IMR-90 (cell line): ENCODE measurements at regions not wholly inside any gene's neighbourhood (a gene's known extent, or its start where the extent isn't known, plus 50 kb on each side); places are given as distances from the start of the nearest gene placed in this dataset.

Experiments
- ATAC-seq: fragments of 200-7000 bp; cut with Tn5 transposase; 2 replicates; pipeline ENCODE4 v1.9.1; 2020; ENCODE audit warnings: low read depth, mild to moderate bottlenecking, moderate library complexity
- BruUV-seq: library from RNA; stranded (reverse); fragments of 400-500 nt; replicated peaks from 2 replicates; lab custom pipeline; 2021; lab: Mats Ljungman, UMichigan
- CTCF ChIA-PET: fragments of 300-600 bp; formaldehyde crosslinking; extraction: SDS; loops from one replicate; lab custom pipeline; 2021; ENCODE audit warnings: antibody characterized with exemption; lab: Yijun Ruan, JAX
- POLR2A ChIA-PET: fragments of 300-600 bp; sonication (Branson Sonifier 250); formaldehyde crosslinking; loops from one replicate; lab custom pipeline; 2022; ENCODE audit warnings: antibody characterized with exemption; ENCODE audit not compliant: unreplicated experiment; lab: Charles Lee
- DNase-seq: peaks from one replicate; pipeline ENCODE4 v3.0.0; 2013
- H2AFZ ChIP-seq: replicated peaks from 2 replicates; pipeline ENCODE3; 2013; ENCODE audit warnings: low read length, mild to moderate bottlenecking; ENCODE audit not compliant: poor library complexity
- H2AK5ac ChIP-seq: 2 replicates; pipeline ENCODE4 v1.6.1; 2013; ENCODE audit warnings: low read depth, low read length, inconsistent platforms
- H2AK9ac ChIP-seq: replicated peaks from 2 replicates; pipeline ENCODE3; 2013; ENCODE audit warnings: mild to moderate bottlenecking, low read depth, low read length, moderate library complexity; ENCODE audit not compliant: poor library complexity
- H2BK120ac ChIP-seq: 2 replicates; pipeline ENCODE4 v1.6.1; 2013; ENCODE audit warnings: low read depth, low read length, inconsistent platforms
- H2BK15ac ChIP-seq: 3 replicates; pipeline ENCODE4 v1.6.1; 2013; ENCODE audit warnings: low read depth, low read length, inconsistent platforms
- H2BK20ac ChIP-seq: 2 replicates; pipeline ENCODE4 v1.6.1; 2013; ENCODE audit warnings: low read depth, mild to moderate bottlenecking, inconsistent platforms, low read length, moderate library complexity
- H2BK5ac ChIP-seq: 2 replicates; pipeline ENCODE4 v1.6.1; 2013; ENCODE audit warnings: mild to moderate bottlenecking, low read depth, low read length, inconsistent platforms; ENCODE audit not compliant: poor library complexity, severe bottlenecking
- H3K14ac ChIP-seq: replicated peaks from 2 replicates; pipeline ENCODE4 v1.6.1; 2013; ENCODE audit warnings: low read depth, low read length, inconsistent platforms
- H3K18ac ChIP-seq: 2 replicates; pipeline ENCODE4 v1.6.1; 2013; ENCODE audit warnings: low read depth, low read length, control low read depth
- H3K23ac ChIP-seq: 2 replicates; pipeline ENCODE4 v1.6.1; 2013; ENCODE audit warnings: low read depth, low read length, inconsistent platforms
- H3K27ac ChIP-seq: 2 replicates; pipeline ENCODE4 v1.5.1; 2013; ENCODE audit warnings: mild to moderate bottlenecking, control low read depth, low read length; ENCODE audit not compliant: insufficient read depth
- H3K27me3 ChIP-seq: 2 replicates; pipeline ENCODE4 v1.6.1; 2013; ENCODE audit warnings: low read length; ENCODE audit not compliant: control insufficient read depth, insufficient read depth
- H3K36me3 ChIP-seq: 2 replicates; pipeline ENCODE4 v1.6.1; 2013; ENCODE audit warnings: low read length, mixed read lengths; ENCODE audit not compliant: control insufficient read depth, insufficient read depth
- H3K4ac ChIP-seq: 2 replicates; pipeline ENCODE4 v1.6.1; 2013; ENCODE audit warnings: low read depth, low read length, inconsistent platforms
- H3K4me1 ChIP-seq: 2 replicates; pipeline ENCODE4 v1.6.1; 2013; ENCODE audit warnings: low read length, mixed read lengths; ENCODE audit not compliant: control insufficient read depth, insufficient read depth
- H3K4me2 ChIP-seq: 2 replicates; pipeline ENCODE4 v1.6.1; 2013; ENCODE audit warnings: low read depth, mild to moderate bottlenecking, control low read depth, low read length, moderate library complexity
- H3K4me3 ChIP-seq: 2 replicates; pipeline ENCODE4 v1.5.1; 2013; ENCODE audit warnings: low read depth, mild to moderate bottlenecking, control low read depth, low read length, moderate library complexity; ENCODE audit not compliant: insufficient read depth
- H3K56ac ChIP-seq: 2 replicates; pipeline ENCODE4 v1.6.1; 2013; ENCODE audit warnings: low read length, inconsistent platforms; ENCODE audit not compliant: insufficient read depth; ENCODE audit errors: extremely low read depth
- H3K79me1 ChIP-seq, 2 experiments: 2 replicates each; pipeline ENCODE4 v1.6.1; 2013; ENCODE audit warnings: low read length in 2 of 2, inconsistent platforms in 1 of 2, low read depth in 1 of 2
- H3K9ac ChIP-seq: 2 replicates; pipeline ENCODE4 v1.6.1; 2013; ENCODE audit warnings: low read depth, low read length, control low read depth
- H3K9me1 ChIP-seq: 2 replicates; pipeline ENCODE4 v1.6.1; 2013; ENCODE audit warnings: low read length, inconsistent platforms; ENCODE audit not compliant: insufficient read depth
- H3K9me3 ChIP-seq: 2 replicates; pipeline ENCODE4 v1.6.1; 2013; ENCODE audit warnings: low read length; ENCODE audit not compliant: control insufficient read depth, insufficient read depth
- H4K20me1 ChIP-seq: 2 replicates; pipeline ENCODE4 v1.6.1; 2013; ENCODE audit warnings: low read length, inconsistent platforms; ENCODE audit not compliant: insufficient read depth
- H4K5ac ChIP-seq: 2 replicates; pipeline ENCODE4 v1.6.1; 2013; ENCODE audit warnings: mild to moderate bottlenecking, low read depth, low read length, control low read depth
- H4K8ac ChIP-seq, 2 experiments: 2 replicates each; pipeline ENCODE4 v1.6.1; 2013; ENCODE audit warnings: low read depth in 2 of 2, low read length in 2 of 2, control low read depth in 1 of 2, inconsistent platforms in 1 of 2
- H4K91ac ChIP-seq: 2 replicates; pipeline ENCODE4 v1.6.1; 2013; ENCODE audit warnings: low read depth, low read length, inconsistent platforms; ENCODE audit not compliant: insufficient read depth
- CEBPB ChIP-seq: IDR thresholded peaks from 2 replicates; pipeline ENCODE4 v1.6.1; 2012; ENCODE audit warnings: low read depth, low read length, improper control_type of control experiment
- ELK1 ChIP-seq: fragments of 150-350 bp; IDR thresholded peaks from 2 replicates; pipeline ENCODE4 v1.6.1; 2016; ENCODE audit warnings: low read depth, mild to moderate bottlenecking, low read length, moderate library complexity, borderline replicate concordance
- FOS ChIP-seq: fragments of 150-350 bp; IDR thresholded peaks from 2 replicates; pipeline ENCODE4 v1.6.1; 2016; ENCODE audit warnings: low read depth, low read length
- MAZ ChIP-seq: IDR thresholded peaks from 2 replicates; pipeline ENCODE4 v1.6.1; 2012; ENCODE audit warnings: low read depth, mild to moderate bottlenecking, low read length, improper control_type of control experiment, moderate library complexity, borderline replicate concordance
- RAD21 ChIP-seq: IDR thresholded peaks from 2 replicates; pipeline ENCODE4 v1.6.1; 2012; ENCODE audit warnings: low read length, improper control_type of control experiment
- RFX5 ChIP-seq: IDR thresholded peaks from 2 replicates; pipeline ENCODE4 v1.8.0; 2012; ENCODE audit warnings: low read depth, mild to moderate bottlenecking, low read length, moderate library complexity
- SMC3 ChIP-seq: fragments of 150-350 bp; IDR thresholded peaks from 2 replicates; pipeline ENCODE4 v1.6.1; 2016; ENCODE audit warnings: low read depth, mild to moderate bottlenecking, antibody characterized with exemption, low read length, moderate library complexity
- dilution Hi-C: fragments of 300-500 bp; cut with HindIII; formaldehyde crosslinking; loops from one replicate; pipeline ENCODE4 v1.14.3; 2018; ENCODE audit warnings: low sequenced_read_pairs; ENCODE audit not compliant: unreplicated experiment
- in situ Hi-C: fragments of 300-500 bp; cut with MboI; formaldehyde crosslinking; loops from 3 replicates; pipeline ENCODE4 v1.14.3; 2019; ENCODE audit warnings: low sequenced_read_pairs, inconsistent platforms, mixed read lengths
- intact Hi-C: fragments of 100-400 bp; cut with micrococcal nuclease; formaldehyde crosslinking; loops from 2 replicates; pipeline ENCODE4 v1.10.0; 2022

GRCh38 chr12:88691811-88692210 is 111.5 kb upstream of the KITLG start:
- H3K9me3 ChIP-seq = no peaks in the 10 kb centered on the region; the same call in 1 of the 2 replicates
- no peaks in the 10 kb centered on the region for H3K4me1 ChIP-seq
- H3K4ac ChIP-seq = no peak overlapping the region
- no peaks in the 10 kb centered on the region for H4K20me1 ChIP-seq
- H3K79me1 ChIP-seq = no peaks in the 10 kb centered on the region
- no peak overlapping the region for H3K23ac ChIP-seq
- no peak overlapping the region for H3K4me3 ChIP-seq
- H3K36me3 ChIP-seq = no peaks in the 10 kb centered on the region
- H3K56ac ChIP-seq = no peak overlapping the region
- no peak for ATAC-seq
- intact Hi-C loops = no loop called here
- H2BK5ac ChIP-seq = no peak overlapping the region
- no peak overlapping the region for H2AFZ ChIP-seq
- no TSS peak for BruUV-seq
- H3K4me2 ChIP-seq = no peak overlapping the region
- H2BK20ac ChIP-seq = no peak overlapping the region
- no peak overlapping the region for H4K91ac ChIP-seq
- DNase-seq = no peak
- H2BK15ac ChIP-seq = no peak overlapping the region
- H3K18ac ChIP-seq = no peak overlapping the region
- H4K8ac ChIP-seq = no peak overlapping the region
- H2BK120ac ChIP-seq = no peak overlapping the region
- no peak overlapping the region for H3K14ac ChIP-seq
- in situ Hi-C loops = no loop called here
- dilution Hi-C loops = no loop called here
- POLR2A ChIA-PET = no interaction called here
- H4K5ac ChIP-seq = no peak overlapping the region
- no peaks in the 10 kb centered on the region for H3K27me3 ChIP-seq
- CTCF ChIA-PET = no interaction called here
- H3K27ac ChIP-seq = no peak overlapping the region
- H3K9me1 ChIP-seq = no peaks in the 10 kb centered on the region
- H3K9ac ChIP-seq = no peak overlapping the region
- no peak overlapping the region for H2AK5ac ChIP-seq
- TF ChIP-seq RFX5 = no peak
- no peak for TF ChIP-seq RAD21
- TF ChIP-seq FOS = peak; percentile 54; the same call in 1 of the 2 replicates
- no peak for TF ChIP-seq SMC3
- TF ChIP-seq ELK1 = no peak
- 0 out of 2 replicates have a peak, but pooled peaks have one; percentile 7 for TF ChIP-seq CEBPB
- no peak for TF ChIP-seq MAZ
- no peak overlapping the region for H2AK9ac ChIP-seq
